ENCODE measurements at regions not wholly inside any gene's neighbourhood (a gene's known extent, or its start where the extent isn't known, plus 50 kb on each side); places are given as distances from the start of the nearest gene placed in this dataset.

DNA sequence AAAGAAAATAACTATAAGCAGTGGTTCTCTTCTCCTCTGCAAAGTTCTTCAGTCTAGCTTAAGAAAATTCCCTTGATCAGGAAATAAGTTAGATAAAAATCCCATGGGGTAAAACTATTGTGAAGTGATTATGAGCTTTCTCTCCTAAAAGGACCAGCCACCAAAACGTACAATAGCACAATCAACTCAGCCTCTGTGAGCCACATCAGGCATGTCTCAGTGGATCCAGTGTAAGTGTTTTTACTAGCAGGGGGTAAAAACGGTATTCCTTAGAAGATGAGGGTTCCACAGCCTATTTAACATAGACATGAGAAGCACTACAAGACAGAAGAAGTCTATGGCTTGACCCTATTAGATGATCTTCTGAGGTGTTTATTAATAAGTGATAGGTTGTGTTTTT, 503.2 kb downstream of the PIK3C3 start:
- Histone ChIP-seq H3K9me3 (ENCODE audit: control insufficient read depth, low read depth, low read length) (no peaks in the 10 kb centered on the region), H3K27me3 (ENCODE audit: control insufficient read depth, extremely low read depth, insufficient read depth, low read length) (no peaks in the 10 kb centered on the region), H3K4me1 (ENCODE audit: control insufficient read depth, extremely low read depth, insufficient read depth, low read length) (no peaks in the 10 kb centered on the region), H3K79me2 (ENCODE audit: control insufficient read depth, insufficient read depth, low read length) (no peaks in the 10 kb centered on the region), H4K20me1 (ENCODE audit: control insufficient read depth, extremely low read depth, insufficient read depth, low read length) (no peaks in the 10 kb centered on the region), H3K36me3 (ENCODE audit: control insufficient read depth in 2 of 2, extremely low read depth in 1 of 2, insufficient read depth in 2 of 2, low read length in 2 of 2) (no peaks in the 10 kb centered on the region), H2AFZ (ENCODE audit: control insufficient read depth, low read length) (no peak overlapping the region), H3K27ac (ENCODE audit: control insufficient read depth, insufficient read depth, low read length) (no peak overlapping the region), H3K9me1 (ENCODE audit: control insufficient read depth, extremely low read depth, insufficient read depth, low read length) (no peaks in the 10 kb centered on the region), H3K4me3 (ENCODE audit: control insufficient read depth in 2 of 3, extremely low read depth in 1 of 3, insufficient read depth in 2 of 3, low read depth in 1 of 3, low read length in 3 of 3) (no peak overlapping the region), H3K9ac (ENCODE audit: control insufficient read depth, extremely low read depth, insufficient read depth, low read length) (no peak overlapping the region), H3K4me2 (ENCODE audit: control insufficient read depth, extremely low read depth, insufficient read depth, low read depth, low read length) (no peak overlapping the region)
- dilution Hi-C loops (cut with MboI; ENCODE audit: extremely low pct_ligation_motif_present, low sequenced_read_pairs), result no loop called here
- DNase-seq (ENCODE audit: low read depth, low spot score) (no peak), FAIRE-seq (no peak)
- TF ChIP-seq, protein P1, sequence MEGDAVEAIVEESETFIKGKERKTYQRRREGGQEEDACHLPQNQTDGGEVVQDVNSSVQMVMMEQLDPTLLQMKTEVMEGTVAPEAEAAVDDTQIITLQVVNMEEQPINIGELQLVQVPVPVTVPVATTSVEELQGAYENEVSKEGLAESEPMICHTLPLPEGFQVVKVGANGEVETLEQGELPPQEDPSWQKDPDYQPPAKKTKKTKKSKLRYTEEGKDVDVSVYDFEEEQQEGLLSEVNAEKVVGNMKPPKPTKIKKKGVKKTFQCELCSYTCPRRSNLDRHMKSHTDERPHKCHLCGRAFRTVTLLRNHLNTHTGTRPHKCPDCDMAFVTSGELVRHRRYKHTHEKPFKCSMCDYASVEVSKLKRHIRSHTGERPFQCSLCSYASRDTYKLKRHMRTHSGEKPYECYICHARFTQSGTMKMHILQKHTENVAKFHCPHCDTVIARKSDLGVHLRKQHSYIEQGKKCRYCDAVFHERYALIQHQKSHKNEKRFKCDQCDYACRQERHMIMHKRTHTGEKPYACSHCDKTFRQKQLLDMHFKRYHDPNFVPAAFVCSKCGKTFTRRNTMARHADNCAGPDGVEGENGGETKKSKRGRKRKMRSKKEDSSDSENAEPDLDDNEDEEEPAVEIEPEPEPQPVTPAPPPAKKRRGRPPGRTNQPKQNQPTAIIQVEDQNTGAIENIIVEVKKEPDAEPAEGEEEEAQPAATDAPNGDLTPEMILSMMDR (optimal IDR thresholded peaks at IDR 0.05 in 1 of 3, IDR thresholded peaks at IDR 0.05 in 1 of 3, conservative IDR thresholded peaks at IDR 0.05 in 1 of 3; ENCODE audit: extremely low read depth in 1 of 3, insufficient read depth in 2 of 3, low read length in 3 of 3), result no peak
- no peak for TF ChIP-seq EZH2 (IDR thresholded peaks at IDR 0.05; ENCODE audit: low read length)

GRCh38 chr18:42459873-42460272, 504.8 kb downstream of the PIK3C3 start:
- H3K36me3 ChIP-seq (ENCODE audit: control insufficient read depth in 2 of 2, extremely low read depth in 1 of 2, insufficient read depth in 2 of 2, low read length in 2 of 2), result no peaks in the 10 kb centered on the region
- H3K9me3 ChIP-seq (ENCODE audit: control insufficient read depth, low read depth, low read length), result no peaks in the 10 kb centered on the region
- no peaks in the 10 kb centered on the region for H4K20me1 ChIP-seq (ENCODE audit: control insufficient read depth, extremely low read depth, insufficient read depth, low read length)
- H3K9me1 ChIP-seq (ENCODE audit: control insufficient read depth, extremely low read depth, insufficient read depth, low read length), result no peaks in the 10 kb centered on the region
- H3K4me1 ChIP-seq (ENCODE audit: control insufficient read depth, extremely low read depth, insufficient read depth, low read length), result no peaks in the 10 kb centered on the region
- no peak overlapping the region for H3K9ac ChIP-seq (ENCODE audit: control insufficient read depth, extremely low read depth, insufficient read depth, low read length)
- no peak for DNase-seq (ENCODE audit: low read depth, low spot score)
- H2AFZ ChIP-seq (ENCODE audit: control insufficient read depth, low read length), result no peak overlapping the region
- H3K27me3 ChIP-seq (ENCODE audit: control insufficient read depth, extremely low read depth, insufficient read depth, low read length), result no peaks in the 10 kb centered on the region
- no peak overlapping the region for H3K4me2 ChIP-seq (ENCODE audit: control insufficient read depth, extremely low read depth, insufficient read depth, low read depth, low read length)
- dilution Hi-C loops (cut with MboI; ENCODE audit: extremely low pct_ligation_motif_present, low sequenced_read_pairs), result no loop called here
- H3K79me2 ChIP-seq (ENCODE audit: control insufficient read depth, insufficient read depth, low read length), result no peaks in the 10 kb centered on the region
- TF ChIP-seq EZH2 (IDR thresholded peaks at IDR 0.05; ENCODE audit: low read length), result no peak
- TF ChIP-seq, protein P1 (optimal IDR thresholded peaks at IDR 0.05 in 1 of 3, IDR thresholded peaks at IDR 0.05 in 1 of 3, conservative IDR thresholded peaks at IDR 0.05 in 1 of 3; ENCODE audit: extremely low read depth in 1 of 3, insufficient read depth in 2 of 3, low read length in 3 of 3), result no peak
- no peak for FAIRE-seq
- no peak overlapping the region for H3K4me3 ChIP-seq (ENCODE audit: control insufficient read depth in 2 of 3, extremely low read depth in 1 of 3, insufficient read depth in 2 of 3, low read depth in 1 of 3, low read length in 3 of 3)
- H3K27ac ChIP-seq (ENCODE audit: control insufficient read depth, insufficient read depth, low read length), result no peak overlapping the region
